ENCODE measurements at regions not wholly inside any gene's neighbourhood (a gene's known extent, or its start where the extent isn't known, plus 50 kb on each side); places are given as distances from the start of the nearest gene placed in this dataset.

GRCh38 chr14:106460916-106461315, 934.5 kb downstream of the TMEM121 start:
- Mint-ChIP-seq H3K4me1 (no peaks in the 10 kb centered on the region), H3K4me3 (no peak overlapping the region), H3K36me3 (ENCODE audit: low read depth) (peaks cover 18% of the 10 kb centered on the region; the same call in 2 of the 3 replicates), H3K27me3 (ENCODE audit: insufficient read depth, low read depth, poor library complexity) (peaks cover 2% of the 10 kb centered on the region), H3K27ac (no peak overlapping the region), H3K9me3 (peaks cover 89% of the 10 kb centered on the region)
- Histone ChIP-seq H3K9me2 (ENCODE audit: insufficient read depth) (no peaks in the 10 kb centered on the region), H3K27me3 (ENCODE audit: insufficient read depth) (no peaks in the 10 kb centered on the region), H3K4me1 (ENCODE audit: insufficient read depth) (no peaks in the 10 kb centered on the region), H4K20me1 (replicated peaks; ENCODE audit: insufficient read depth) (no peaks in the 10 kb centered on the region), H3K27ac (ENCODE audit: low read depth) (no peak overlapping the region), H2AFZ (no peak overlapping the region), H3K36me3 (ENCODE audit: insufficient read depth) (no peaks in the 10 kb centered on the region), H3K79me2 (replicated peaks; ENCODE audit: insufficient read depth) (no peaks in the 10 kb centered on the region), H3K4me3 (no peak overlapping the region), H3F3A (replicated peaks; ENCODE audit: low read depth) (no peaks in the 10 kb centered on the region), H3K4me2 (no peak overlapping the region)
- ATAC-seq: no peak
- no peak for DNase-seq (ENCODE audit: low spot score)
- TF ChIP-seq ZNF331 (CRISPR knock-in tag; IDR thresholded peaks at IDR 0.05; ENCODE audit: low read depth) (no peak), CREB1 (CRISPR knock-in tag; IDR thresholded peaks at IDR 0.05; ENCODE audit: low read depth) (no peak), EZH2 (IDR thresholded peaks at IDR 0.05; ENCODE audit: low read depth, unreplicated experiment) (no peak), STAT1 (IDR thresholded peaks at IDR 0.05; ENCODE audit: unreplicated experiment) (no peak), ZNF114 (CRISPR knock-in tag; IDR thresholded peaks at IDR 0.05) (no peak), NANOG (IDR thresholded peaks at IDR 0.05; ENCODE audit: borderline replicate concordance) (no peak), JUNB (IDR thresholded peaks at IDR 0.05; ENCODE audit: unreplicated experiment) (no peak), ZNF462 (CRISPR knock-in tag; IDR thresholded peaks at IDR 0.05) (no peak), EZH2phosphoT487 (IDR thresholded peaks at IDR 0.05; ENCODE audit: unreplicated experiment) (no peak), POLR2AphosphoS5 (IDR thresholded peaks at IDR 0.05; ENCODE audit: low read depth) (no peak)
- TF ChIP-seq, protein P1, sequence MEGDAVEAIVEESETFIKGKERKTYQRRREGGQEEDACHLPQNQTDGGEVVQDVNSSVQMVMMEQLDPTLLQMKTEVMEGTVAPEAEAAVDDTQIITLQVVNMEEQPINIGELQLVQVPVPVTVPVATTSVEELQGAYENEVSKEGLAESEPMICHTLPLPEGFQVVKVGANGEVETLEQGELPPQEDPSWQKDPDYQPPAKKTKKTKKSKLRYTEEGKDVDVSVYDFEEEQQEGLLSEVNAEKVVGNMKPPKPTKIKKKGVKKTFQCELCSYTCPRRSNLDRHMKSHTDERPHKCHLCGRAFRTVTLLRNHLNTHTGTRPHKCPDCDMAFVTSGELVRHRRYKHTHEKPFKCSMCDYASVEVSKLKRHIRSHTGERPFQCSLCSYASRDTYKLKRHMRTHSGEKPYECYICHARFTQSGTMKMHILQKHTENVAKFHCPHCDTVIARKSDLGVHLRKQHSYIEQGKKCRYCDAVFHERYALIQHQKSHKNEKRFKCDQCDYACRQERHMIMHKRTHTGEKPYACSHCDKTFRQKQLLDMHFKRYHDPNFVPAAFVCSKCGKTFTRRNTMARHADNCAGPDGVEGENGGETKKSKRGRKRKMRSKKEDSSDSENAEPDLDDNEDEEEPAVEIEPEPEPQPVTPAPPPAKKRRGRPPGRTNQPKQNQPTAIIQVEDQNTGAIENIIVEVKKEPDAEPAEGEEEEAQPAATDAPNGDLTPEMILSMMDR (conservative IDR thresholded peaks at IDR 0.05; ENCODE audit: low read depth in 2 of 2): no peak
- TF ChIP-seq, protein P2, sequence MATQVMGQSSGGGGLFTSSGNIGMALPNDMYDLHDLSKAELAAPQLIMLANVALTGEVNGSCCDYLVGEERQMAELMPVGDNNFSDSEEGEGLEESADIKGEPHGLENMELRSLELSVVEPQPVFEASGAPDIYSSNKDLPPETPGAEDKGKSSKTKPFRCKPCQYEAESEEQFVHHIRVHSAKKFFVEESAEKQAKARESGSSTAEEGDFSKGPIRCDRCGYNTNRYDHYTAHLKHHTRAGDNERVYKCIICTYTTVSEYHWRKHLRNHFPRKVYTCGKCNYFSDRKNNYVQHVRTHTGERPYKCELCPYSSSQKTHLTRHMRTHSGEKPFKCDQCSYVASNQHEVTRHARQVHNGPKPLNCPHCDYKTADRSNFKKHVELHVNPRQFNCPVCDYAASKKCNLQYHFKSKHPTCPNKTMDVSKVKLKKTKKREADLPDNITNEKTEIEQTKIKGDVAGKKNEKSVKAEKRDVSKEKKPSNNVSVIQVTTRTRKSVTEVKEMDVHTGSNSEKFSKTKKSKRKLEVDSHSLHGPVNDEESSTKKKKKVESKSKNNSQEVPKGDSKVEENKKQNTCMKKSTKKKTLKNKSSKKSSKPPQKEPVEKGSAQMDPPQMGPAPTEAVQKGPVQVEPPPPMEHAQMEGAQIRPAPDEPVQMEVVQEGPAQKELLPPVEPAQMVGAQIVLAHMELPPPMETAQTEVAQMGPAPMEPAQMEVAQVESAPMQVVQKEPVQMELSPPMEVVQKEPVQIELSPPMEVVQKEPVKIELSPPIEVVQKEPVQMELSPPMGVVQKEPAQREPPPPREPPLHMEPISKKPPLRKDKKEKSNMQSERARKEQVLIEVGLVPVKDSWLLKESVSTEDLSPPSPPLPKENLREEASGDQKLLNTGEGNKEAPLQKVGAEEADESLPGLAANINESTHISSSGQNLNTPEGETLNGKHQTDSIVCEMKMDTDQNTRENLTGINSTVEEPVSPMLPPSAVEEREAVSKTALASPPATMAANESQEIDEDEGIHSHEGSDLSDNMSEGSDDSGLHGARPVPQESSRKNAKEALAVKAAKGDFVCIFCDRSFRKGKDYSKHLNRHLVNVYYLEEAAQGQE (IDR thresholded peaks at IDR 0.05; ENCODE audit: unreplicated experiment): no peak
- TF ChIP-seq, protein P3, sequence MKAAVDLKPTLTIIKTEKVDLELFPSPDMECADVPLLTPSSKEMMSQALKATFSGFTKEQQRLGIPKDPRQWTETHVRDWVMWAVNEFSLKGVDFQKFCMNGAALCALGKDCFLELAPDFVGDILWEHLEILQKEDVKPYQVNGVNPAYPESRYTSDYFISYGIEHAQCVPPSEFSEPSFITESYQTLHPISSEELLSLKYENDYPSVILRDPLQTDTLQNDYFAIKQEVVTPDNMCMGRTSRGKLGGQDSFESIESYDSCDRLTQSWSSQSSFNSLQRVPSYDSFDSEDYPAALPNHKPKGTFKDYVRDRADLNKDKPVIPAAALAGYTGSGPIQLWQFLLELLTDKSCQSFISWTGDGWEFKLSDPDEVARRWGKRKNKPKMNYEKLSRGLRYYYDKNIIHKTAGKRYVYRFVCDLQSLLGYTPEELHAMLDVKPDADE (IDR thresholded peaks at IDR 0.05): no peak
